Kidney capillary endothelial cell (primary cell): ENCODE measurements at regions not wholly inside any gene's neighbourhood (a gene's known extent, or its start where the extent isn't known, plus 50 kb on each side); places are given as distances from the start of the nearest gene placed in this dataset.
"Not testable (repeated sequence)": the region's sequence is repeated elsewhere in the genome, so short reads cannot be mapped to it uniquely, and the experiment has no call there.

Experiments used
- DNase-seq: peaks from one replicate; pipeline ENCODE4 v3.0.0-alpha.2; 2018; ENCODE audit warnings: low spot score

- no peak for DNase-seq
These were observed 257.8 kb downstream of the PLK2 start for GRCh38 chr5:58201922-58202648.

- no peak for DNase-seq
These were observed 259.4 kb downstream of the PLK2 start for GRCh38 chr5:58200451-58200850.

- DNase-seq, result no peak
These were observed 260.8 kb downstream of the PLK2 start for GRCh38 chr5:58199087-58199486.

- no peak for DNase-seq
These were observed 261.6 kb downstream of the PLK2 start for GRCh38 chr5:58198330-58198729.

- no peak for DNase-seq
These were observed 262.0 kb downstream of the PLK2 start for GRCh38 chr5:58197875-58198274.

- DNase-seq, result no peak
These were observed 268.4 kb downstream of the PLK2 start for GRCh38 chr5:58191443-58191842.

GRCh38 chr5:58188262-58188651 lies 271.6 kb downstream of the PLK2 start:
- DNase-seq, result peak; percentile 81

GRCh38 chr5:58187432-58188261 lies 272.2 kb downstream of the PLK2 start:
- no peak for DNase-seq

- DNase-seq, result no peak
These were observed 274.1 kb downstream of the PLK2 start for GRCh38 chr5:58185801-58186200.

GRCh38 chr5:58185397-58185796 lies 274.5 kb downstream of the PLK2 start:
- no peak for DNase-seq

GRCh38 chr5:58184910-58185309 lies 275.0 kb downstream of the PLK2 start:
- peak; percentile 61 for DNase-seq

- DNase-seq, result no peak
These were observed 276.1 kb downstream of the PLK2 start for GRCh38 chr5:58183786-58184085.

- peak; percentile 30 for DNase-seq
These were observed 276.7 kb downstream of the PLK2 start for GRCh38 chr5:58183078-58183785.

- DNase-seq, result no peak
These were observed 277.5 kb downstream of the PLK2 start for GRCh38 chr5:58182287-58182841.

GRCh38 chr5:58181578-58182286 lies 278.2 kb downstream of the PLK2 start:
- DNase-seq, result no peak

GRCh38 chr5:58172946-58173345 lies 286.9 kb downstream of the PLK2 start:
- no peak for DNase-seq

GRCh38 chr5:58165152-58165551 lies 294.7 kb downstream of the PLK2 start:
- no peak for DNase-seq

- DNase-seq, result not testable (repeated sequence)
These were observed 298.0 kb downstream of the PLK2 start for GRCh38 chr5:58161889-58162288.

GRCh38 chr5:58156973-58157701 lies 302.7 kb downstream of the PLK2 start:
- DNase-seq, result no peak

- DNase-seq, result no peak
These were observed 303.5 kb downstream of the PLK2 start for GRCh38 chr5:58156361-58156760.

GRCh38 chr5:58153255-58153654 lies 306.6 kb downstream of the PLK2 start:
- DNase-seq, result no peak
